H1 (cell line): ENCODE measurements at regions not wholly inside any gene's neighbourhood (a gene's known extent, or its start where the extent isn't known, plus 50 kb on each side); places are given as distances from the start of the nearest gene placed in this dataset.

Source experiments
- CEBPB ChIP-seq: IDR thresholded peaks from 2 replicates; pipeline ENCODE4 v1.6.1; 2012; ENCODE audit warnings: low read depth, low read length
- EP300 ChIP-seq, 2 experiments: IDR thresholded peaks; 1 replicate in 1 of 2; 2 replicates in 1 of 2; pipeline ENCODE4 v1.6.1; 2011 to 2012; ENCODE audit warnings: low read depth in 2 of 2, low read length in 2 of 2, mild to moderate bottlenecking in 2 of 2, borderline replicate concordance in 1 of 2, inconsistent platforms in 1 of 2, moderate library complexity in 1 of 2
- EZH2 ChIP-seq: fragments of 200-600 bp; sonication (generic); IDR thresholded peaks from 2 replicates; pipeline ENCODE4 v1.7.1; 2012; ENCODE audit warnings: low read depth, mild to moderate bottlenecking, moderate library complexity, low read length, inconsistent platforms; ENCODE audit not compliant: severe bottlenecking
- POLR2AphosphoS5 ChIP-seq: IDR thresholded peaks from 2 replicates; pipeline ENCODE4 v1.6.1; 2011; ENCODE audit warnings: low read depth, low read length
- RBBP5 ChIP-seq: IDR thresholded peaks from 2 replicates; pipeline ENCODE4 v1.7.1; 2012; ENCODE audit warnings: low read depth, mild to moderate bottlenecking, inconsistent platforms, low read length, moderate library complexity, borderline replicate concordance
- RNF2 ChIP-seq: fragments of 200-900, 300-1000 bp; sonication (generic); IDR thresholded peaks from 2 replicates; pipeline ENCODE4 v1.7.1; 2016; ENCODE audit warnings: borderline replicate concordance, low read depth, mild to moderate bottlenecking, antibody characterized with exemption, low read length; ENCODE audit not compliant: poor library complexity, severe bottlenecking; ENCODE audit errors: missing control alignments
- SRF ChIP-seq: IDR thresholded peaks from 2 replicates; pipeline ENCODE4 v1.6.1; 2011; ENCODE audit warnings: mild to moderate bottlenecking, low read depth, low read length, moderate library complexity
- TF ChIP-seq, protein P1 (sequence below), 3 experiments: IDR thresholded peaks; 1 replicate in 2 of 3; 2 replicates in 1 of 3; pipeline versions ENCODE4 v1.5.1 to v1.6.1; 2011; ENCODE audit warnings: low read length in 3 of 3, mild to moderate bottlenecking in 3 of 3, inconsistent platforms in 2 of 3, low read depth in 1 of 3, moderate library complexity in 1 of 3; ENCODE audit not compliant: insufficient read depth in 1 of 3; ENCODE audit errors: control extremely low read depth in 1 of 3

DNA sequence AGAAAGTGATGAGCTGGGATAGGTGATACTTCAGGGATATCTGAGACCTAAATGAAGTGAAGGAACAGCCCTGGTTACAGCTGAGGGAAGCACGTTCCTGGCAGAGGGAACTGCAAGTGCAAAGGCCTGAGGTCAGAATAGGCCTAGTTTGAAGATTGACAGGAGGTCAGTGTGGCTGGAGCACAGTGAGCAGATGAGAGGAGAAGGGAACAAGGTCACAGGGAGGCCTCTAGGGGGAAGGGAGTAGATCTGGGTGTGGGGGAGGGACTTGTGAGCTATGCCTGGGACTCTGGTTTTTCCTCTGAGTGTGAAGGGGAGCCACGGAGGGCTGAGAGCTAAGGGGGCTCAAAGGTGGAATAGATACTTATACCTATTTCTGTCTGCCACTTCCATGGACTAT, 736.4 kb downstream of the MATN1 start:
- TF ChIP-seq, protein P1, sequence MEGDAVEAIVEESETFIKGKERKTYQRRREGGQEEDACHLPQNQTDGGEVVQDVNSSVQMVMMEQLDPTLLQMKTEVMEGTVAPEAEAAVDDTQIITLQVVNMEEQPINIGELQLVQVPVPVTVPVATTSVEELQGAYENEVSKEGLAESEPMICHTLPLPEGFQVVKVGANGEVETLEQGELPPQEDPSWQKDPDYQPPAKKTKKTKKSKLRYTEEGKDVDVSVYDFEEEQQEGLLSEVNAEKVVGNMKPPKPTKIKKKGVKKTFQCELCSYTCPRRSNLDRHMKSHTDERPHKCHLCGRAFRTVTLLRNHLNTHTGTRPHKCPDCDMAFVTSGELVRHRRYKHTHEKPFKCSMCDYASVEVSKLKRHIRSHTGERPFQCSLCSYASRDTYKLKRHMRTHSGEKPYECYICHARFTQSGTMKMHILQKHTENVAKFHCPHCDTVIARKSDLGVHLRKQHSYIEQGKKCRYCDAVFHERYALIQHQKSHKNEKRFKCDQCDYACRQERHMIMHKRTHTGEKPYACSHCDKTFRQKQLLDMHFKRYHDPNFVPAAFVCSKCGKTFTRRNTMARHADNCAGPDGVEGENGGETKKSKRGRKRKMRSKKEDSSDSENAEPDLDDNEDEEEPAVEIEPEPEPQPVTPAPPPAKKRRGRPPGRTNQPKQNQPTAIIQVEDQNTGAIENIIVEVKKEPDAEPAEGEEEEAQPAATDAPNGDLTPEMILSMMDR (IDR thresholded peaks at IDR 0.05; ENCODE audit: control extremely low read depth in 1 of 3, insufficient read depth in 1 of 3, low read depth in 1 of 3, low read length in 3 of 3), result no peak
- TF ChIP-seq EZH2, result no peak
- TF ChIP-seq SRF, result no peak
- TF ChIP-seq RBBP5, result no peak
- no peak for TF ChIP-seq RNF2
- no peak for TF ChIP-seq CEBPB
- TF ChIP-seq POLR2AphosphoS5, result no peak
- TF ChIP-seq EP300 (IDR thresholded peaks at IDR 0.05; ENCODE audit: borderline replicate concordance in 1 of 2, low read depth in 2 of 2, low read length in 2 of 2), result no peak
